ENCODE measurements at regions not wholly inside any gene's neighbourhood (a gene's known extent, or its start where the extent isn't known, plus 50 kb on each side); places are given as distances from the start of the nearest gene placed in this dataset.

DNA sequence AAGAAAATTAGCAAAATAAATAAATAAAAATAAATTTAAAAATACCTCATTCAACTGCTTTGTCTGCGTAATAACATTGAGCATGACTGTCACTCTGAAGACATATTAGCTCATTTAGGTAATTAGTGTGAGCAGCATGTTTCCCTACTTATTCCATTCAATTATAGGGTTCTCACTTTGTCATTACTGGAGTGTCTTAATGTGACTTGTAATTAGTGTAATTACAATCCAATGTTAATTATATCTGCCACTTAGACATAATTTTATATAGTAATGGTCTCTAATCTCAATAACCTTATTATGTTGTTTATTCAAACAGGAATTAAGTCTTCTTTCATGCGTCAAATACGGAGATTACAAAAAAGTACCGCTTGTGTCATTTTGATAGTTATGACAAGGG lies 893.9 kb upstream of the ACVR2A start:
- H3K4me3 ChIP-seq (ENCODE audit: insufficient read depth, low read depth, low read length) = no peak overlapping the region
- H3K4me1 ChIP-seq (ENCODE audit: insufficient read depth, low read length) = no peaks in the 10 kb centered on the region
- H3K79me2 ChIP-seq (ENCODE audit: insufficient read depth, low read length) = no peaks in the 10 kb centered on the region
- no peak overlapping the region for H2AFZ ChIP-seq (ENCODE audit: low read depth, low read length)
- H3K27ac ChIP-seq (ENCODE audit: low read depth, low read length) = no peak overlapping the region
- no peaks in the 10 kb centered on the region for H3K27me3 ChIP-seq (ENCODE audit: insufficient read depth, low read length)
- no peaks in the 10 kb centered on the region for H3K9me3 ChIP-seq (ENCODE audit: insufficient read depth, low read depth, low read length)
- H4K20me1 ChIP-seq (ENCODE audit: insufficient read depth, low read length) = no peaks in the 10 kb centered on the region
- DNase-seq (ENCODE audit: low read depth) = no peak
- no peaks in the 10 kb centered on the region for H3K4me1 Mint-ChIP-seq (ENCODE audit: low read depth, unreplicated experiment)
- no peak overlapping the region for H3K27ac Mint-ChIP-seq (ENCODE audit: unreplicated experiment)
- H3K9ac ChIP-seq (ENCODE audit: low read length) = no peak overlapping the region
- H3K4me3 Mint-ChIP-seq (ENCODE audit: unreplicated experiment) = no peak overlapping the region
- TF ChIP-seq, protein P1, sequence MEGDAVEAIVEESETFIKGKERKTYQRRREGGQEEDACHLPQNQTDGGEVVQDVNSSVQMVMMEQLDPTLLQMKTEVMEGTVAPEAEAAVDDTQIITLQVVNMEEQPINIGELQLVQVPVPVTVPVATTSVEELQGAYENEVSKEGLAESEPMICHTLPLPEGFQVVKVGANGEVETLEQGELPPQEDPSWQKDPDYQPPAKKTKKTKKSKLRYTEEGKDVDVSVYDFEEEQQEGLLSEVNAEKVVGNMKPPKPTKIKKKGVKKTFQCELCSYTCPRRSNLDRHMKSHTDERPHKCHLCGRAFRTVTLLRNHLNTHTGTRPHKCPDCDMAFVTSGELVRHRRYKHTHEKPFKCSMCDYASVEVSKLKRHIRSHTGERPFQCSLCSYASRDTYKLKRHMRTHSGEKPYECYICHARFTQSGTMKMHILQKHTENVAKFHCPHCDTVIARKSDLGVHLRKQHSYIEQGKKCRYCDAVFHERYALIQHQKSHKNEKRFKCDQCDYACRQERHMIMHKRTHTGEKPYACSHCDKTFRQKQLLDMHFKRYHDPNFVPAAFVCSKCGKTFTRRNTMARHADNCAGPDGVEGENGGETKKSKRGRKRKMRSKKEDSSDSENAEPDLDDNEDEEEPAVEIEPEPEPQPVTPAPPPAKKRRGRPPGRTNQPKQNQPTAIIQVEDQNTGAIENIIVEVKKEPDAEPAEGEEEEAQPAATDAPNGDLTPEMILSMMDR (IDR thresholded peaks at IDR 0.05; ENCODE audit: insufficient read depth, low read depth, low read length) = no peak
- TF ChIP-seq EZH2 (IDR thresholded peaks at IDR 0.05; ENCODE audit: insufficient read depth, low read length) = no peak
- H3K9me3 Mint-ChIP-seq (ENCODE audit: unreplicated experiment) = no peaks in the 10 kb centered on the region
- H3K36me3 Mint-ChIP-seq (ENCODE audit: low read depth, unreplicated experiment) = no peaks in the 10 kb centered on the region
- H3K4me2 ChIP-seq (ENCODE audit: low read length) = no peak overlapping the region
- no peaks in the 10 kb centered on the region for H3K36me3 ChIP-seq (ENCODE audit: insufficient read depth, low read length)
- no peak for FAIRE-seq
- no peaks in the 10 kb centered on the region for H3K27me3 Mint-ChIP-seq (ENCODE audit: low read depth, unreplicated experiment)

DNA sequence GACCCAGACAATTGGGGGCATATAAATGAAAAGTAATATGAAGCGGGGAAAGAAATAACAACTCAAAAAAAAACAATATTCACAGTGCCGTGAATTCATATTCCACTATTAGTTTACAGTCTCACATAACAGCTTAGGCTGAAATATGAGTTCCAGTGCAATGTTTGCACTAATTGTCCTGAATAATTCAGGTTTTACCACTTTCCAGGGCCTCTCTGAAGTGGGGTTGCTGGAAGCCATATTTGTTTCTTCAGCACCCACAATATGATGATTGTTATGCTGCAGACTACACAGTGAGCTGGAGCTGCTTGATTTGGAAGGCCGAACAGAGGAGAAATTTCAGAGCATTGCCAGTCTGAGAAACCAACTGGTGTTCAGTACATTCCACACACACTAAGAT lies 894.5 kb upstream of the ACVR2A start:
- no peaks in the 10 kb centered on the region for H3K36me3 ChIP-seq (ENCODE audit: insufficient read depth, low read length)
- H3K27ac ChIP-seq (ENCODE audit: low read depth, low read length) = no peak overlapping the region
- H2AFZ ChIP-seq (ENCODE audit: low read depth, low read length) = no peak overlapping the region
- H3K36me3 Mint-ChIP-seq (ENCODE audit: low read depth, unreplicated experiment) = no peaks in the 10 kb centered on the region
- no peak overlapping the region for H3K4me2 ChIP-seq (ENCODE audit: low read length)
- peaks cover 1% of the 10 kb centered on the region for H3K27me3 Mint-ChIP-seq (ENCODE audit: low read depth, unreplicated experiment)
- no peak for FAIRE-seq
- no peak overlapping the region for H3K4me3 ChIP-seq (ENCODE audit: insufficient read depth, low read depth, low read length)
- H3K27ac Mint-ChIP-seq (ENCODE audit: unreplicated experiment) = no peak overlapping the region
- no peak overlapping the region for H3K9ac ChIP-seq (ENCODE audit: low read length)
- no peak for TF ChIP-seq EZH2 (IDR thresholded peaks at IDR 0.05; ENCODE audit: insufficient read depth, low read length)
- TF ChIP-seq, protein P1 (IDR thresholded peaks at IDR 0.05; ENCODE audit: insufficient read depth, low read depth, low read length) = no peak
- H3K4me3 Mint-ChIP-seq (ENCODE audit: unreplicated experiment) = no peak overlapping the region
- no peaks in the 10 kb centered on the region for H3K27me3 ChIP-seq (ENCODE audit: insufficient read depth, low read length)
- H3K4me1 Mint-ChIP-seq (ENCODE audit: low read depth, unreplicated experiment) = no peaks in the 10 kb centered on the region
- no peak for DNase-seq (ENCODE audit: low read depth)
- H3K9me3 ChIP-seq (ENCODE audit: insufficient read depth, low read depth, low read length) = no peaks in the 10 kb centered on the region
- no peaks in the 10 kb centered on the region for H4K20me1 ChIP-seq (ENCODE audit: insufficient read depth, low read length)
- H3K9me3 Mint-ChIP-seq (ENCODE audit: unreplicated experiment) = no peaks in the 10 kb centered on the region
- H3K4me1 ChIP-seq (ENCODE audit: insufficient read depth, low read length) = no peaks in the 10 kb centered on the region
- no peaks in the 10 kb centered on the region for H3K79me2 ChIP-seq (ENCODE audit: insufficient read depth, low read length)

DNA sequence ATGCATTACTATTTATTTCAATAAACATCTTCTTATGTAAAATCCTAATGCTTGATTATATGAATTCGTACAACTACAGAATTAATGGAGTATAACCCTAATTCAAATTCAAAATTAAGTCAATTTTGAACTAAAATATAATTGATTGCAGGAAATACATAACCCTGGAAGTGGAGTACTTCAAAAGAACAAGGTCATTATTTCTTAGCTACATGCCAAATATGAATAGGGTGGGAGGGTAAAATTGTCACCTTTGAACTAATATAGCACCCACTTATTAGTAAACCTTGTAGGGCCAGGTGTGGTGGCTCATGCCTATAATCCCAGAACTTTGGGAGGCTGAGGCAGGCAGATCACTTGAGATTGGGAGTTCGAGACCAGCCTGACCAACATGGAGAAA lies 895.4 kb upstream of the ACVR2A start:
- Histone ChIP-seq H3K4me1 (ENCODE audit: insufficient read depth, low read length) (no peaks in the 10 kb centered on the region), H3K79me2 (ENCODE audit: insufficient read depth, low read length) (no peaks in the 10 kb centered on the region), H3K36me3 (ENCODE audit: insufficient read depth, low read length) (no peaks in the 10 kb centered on the region), H4K20me1 (ENCODE audit: insufficient read depth, low read length) (no peaks in the 10 kb centered on the region), H3K27me3 (ENCODE audit: insufficient read depth, low read length) (no peaks in the 10 kb centered on the region), H3K4me3 (ENCODE audit: insufficient read depth, low read depth, low read length) (no peak overlapping the region), H2AFZ (ENCODE audit: low read depth, low read length) (no peak overlapping the region), H3K4me2 (ENCODE audit: low read length) (no peak overlapping the region), H3K9ac (ENCODE audit: low read length) (no peak overlapping the region), H3K9me3 (ENCODE audit: insufficient read depth, low read depth, low read length) (no peaks in the 10 kb centered on the region), H3K27ac (ENCODE audit: low read depth, low read length) (no peak overlapping the region)
- FAIRE-seq = no peak
- Mint-ChIP-seq H3K4me3 (ENCODE audit: unreplicated experiment) (no peak overlapping the region), H3K9me3 (ENCODE audit: unreplicated experiment) (no peaks in the 10 kb centered on the region), H3K36me3 (ENCODE audit: low read depth, unreplicated experiment) (no peaks in the 10 kb centered on the region), H3K4me1 (ENCODE audit: low read depth, unreplicated experiment) (no peaks in the 10 kb centered on the region), H3K27ac (ENCODE audit: unreplicated experiment) (no peak overlapping the region), H3K27me3 (ENCODE audit: low read depth, unreplicated experiment) (peaks cover 1% of the 10 kb centered on the region)
- TF ChIP-seq, protein P1 (IDR thresholded peaks at IDR 0.05; ENCODE audit: insufficient read depth, low read depth, low read length) = no peak
- TF ChIP-seq EZH2 (IDR thresholded peaks at IDR 0.05; ENCODE audit: insufficient read depth, low read length) = no peak
- DNase-seq (ENCODE audit: low read depth) = no peak

All from astrocyte (in vitro differentiated cells and primary cell).